ENCODE measurements at regions not wholly inside any gene's neighbourhood (a gene's known extent, or its start where the extent isn't known, plus 50 kb on each side); places are given as distances from the start of the nearest gene placed in this dataset.

DNA sequence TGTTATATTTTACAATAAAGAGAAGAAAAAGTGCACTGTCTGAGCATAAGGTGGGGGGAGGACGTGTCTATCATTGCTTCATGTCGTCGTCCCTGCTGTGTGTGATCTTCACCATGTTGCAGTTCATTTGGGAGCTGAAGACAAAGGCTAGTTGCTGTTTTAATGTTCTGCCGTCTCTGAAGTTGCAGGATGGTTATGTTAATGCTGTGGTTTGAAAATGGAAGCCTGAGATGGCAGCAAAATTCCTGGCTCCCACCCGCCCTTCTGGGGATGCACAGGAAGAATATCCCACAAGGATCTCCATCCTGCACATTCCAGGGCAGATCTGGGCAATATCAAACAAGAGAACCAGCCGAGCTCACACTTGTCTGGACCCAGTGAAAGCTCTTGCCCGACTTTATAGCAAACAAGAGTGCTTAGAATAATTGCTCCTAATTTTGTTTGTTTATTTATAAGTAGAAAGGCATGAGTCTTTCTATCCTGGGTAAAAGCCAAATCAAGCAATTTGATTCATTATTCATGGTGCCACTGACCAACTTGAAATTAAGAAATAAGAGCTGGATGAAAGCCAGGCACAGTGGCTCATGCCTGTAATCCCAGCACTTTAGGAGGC lies 110.3 kb upstream of the ABCC4 start:
- Mint-ChIP-seq H3K36me3 (ENCODE audit: insufficient read depth in 1 of 3, low read depth in 3 of 3) (no peaks in the 10 kb centered on the region; a peak in 1 of 7 replicates), H3K27me3 (ENCODE audit: low read depth) (no peaks in the 10 kb centered on the region), H3K4me3 (no peak overlapping the region), H3K9me3 (peaks cover 0 to 1% of the 10 kb centered on the region in 2 experiments; a peak in 1 of 5 replicates), H3K4me1 (no peaks in the 10 kb centered on the region), H3K27ac (no peak overlapping the region)
- no peaks in the 10 kb centered on the region for H3K79me1 ChIP-seq (ENCODE audit: insufficient read depth, low read depth, low read length, poor library complexity, severe bottlenecking)
- no peak for TF ChIP-seq CTCF (conservative IDR thresholded peaks at IDR 0.05)
- H3K4me2 ChIP-seq (ENCODE audit: insufficient read depth, insufficient read length, low read length), result no peak overlapping the region
- H4K8ac ChIP-seq (replicated peaks; ENCODE audit: insufficient read length, low read depth, low read length), result no peak overlapping the region
- no peak overlapping the region for H3T11ph ChIP-seq (ENCODE audit: low read length)
- H3K9me3 ChIP-seq (ENCODE audit: control insufficient read depth, low read depth, low read length), result no peaks in the 10 kb centered on the region
- no peak overlapping the region for H3K9ac ChIP-seq (ENCODE audit: extremely low read depth, insufficient read length, low read length)
- H2BK5ac ChIP-seq (ENCODE audit: insufficient read length, low read length), result no peak overlapping the region
- no peak overlapping the region for H2BK15ac ChIP-seq (ENCODE audit: low read depth, low read length)
- H4K91ac ChIP-seq (ENCODE audit: insufficient read length, low read depth, low read length), result no peak overlapping the region
- no peaks in the 10 kb centered on the region for H3K79me2 ChIP-seq (ENCODE audit: insufficient read depth, low read length)
- H3K4me1 ChIP-seq (ENCODE audit: insufficient read depth, low read length), result no peaks in the 10 kb centered on the region
- H2AFZ ChIP-seq (ENCODE audit: low read length), result no peak overlapping the region
- H3K23ac ChIP-seq (ENCODE audit: insufficient read length, low read depth, low read length), result no peak overlapping the region
- no peak overlapping the region for H2BK20ac ChIP-seq (ENCODE audit: low read depth, low read length, poor library complexity, severe bottlenecking)
- no peak for DNase-seq
- H3K27me3 ChIP-seq (ENCODE audit: insufficient read depth, low read length), result no peaks in the 10 kb centered on the region
- H2BK12ac ChIP-seq (ENCODE audit: insufficient read length, low read depth, low read length), result no peak overlapping the region
- H3K23me2 ChIP-seq (ENCODE audit: insufficient read length, low read depth, low read length, poor library complexity, severe bottlenecking), result no peaks in the 10 kb centered on the region
- H3K27ac ChIP-seq (ENCODE audit: insufficient read length, low read depth, low read length), result no peak overlapping the region
- no CpG with 5 or more reads among the region's 7 CpGs for WGBS (ENCODE audit: extremely low coverage, insufficient read length, low lambda C conversion rate)
- H3K4ac ChIP-seq (ENCODE audit: low read depth, low read length), result no peak overlapping the region
- H2BK120ac ChIP-seq (ENCODE audit: low read depth, low read length, poor library complexity, severe bottlenecking), result no peak overlapping the region
- no peaks in the 10 kb centered on the region for H4K20me1 ChIP-seq (ENCODE audit: control insufficient read depth, insufficient read depth, insufficient read length)
- no peak overlapping the region for H3K56ac ChIP-seq (ENCODE audit: insufficient read length, low read depth, low read length)
- H3K14ac ChIP-seq (ENCODE audit: insufficient read depth, low read length), result no peak overlapping the region
- no peak overlapping the region for H2AK5ac ChIP-seq (ENCODE audit: insufficient read length, low read length)
- no peak overlapping the region for H3K18ac ChIP-seq (ENCODE audit: insufficient read length, low read depth, low read length)
- no peak overlapping the region for H4K5ac ChIP-seq (ENCODE audit: insufficient read length, low read depth, low read length)

All from H9 (cell line).